ENCODE measurements at regions not wholly inside any gene's neighbourhood (a gene's known extent, or its start where the extent isn't known, plus 50 kb on each side); places are given as distances from the start of the nearest gene placed in this dataset.

DNA sequence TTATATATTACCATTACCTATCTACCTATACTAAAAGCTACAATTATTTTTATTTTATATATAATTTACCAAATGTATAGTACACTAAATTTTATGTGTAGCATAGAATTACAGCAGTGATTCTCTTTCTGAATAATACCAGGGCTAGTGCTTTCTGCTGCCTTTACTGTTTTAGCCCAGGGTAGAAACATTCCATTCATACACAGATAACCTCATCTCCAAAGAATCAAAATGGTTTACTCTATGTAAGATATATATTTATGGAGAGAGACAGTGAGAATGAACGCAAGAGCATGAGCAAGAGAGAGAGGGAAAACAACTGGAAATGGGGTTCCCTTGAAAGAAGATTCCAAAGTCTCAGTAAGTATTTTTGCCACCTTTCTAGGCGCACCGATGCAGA lies 56.3 kb upstream of the ATXN1 start:
- Histone ChIP-seq H3K4me1 (no peaks in the 10 kb centered on the region), H3K27me3 (no peaks in the 10 kb centered on the region), H3K36me3 (no peaks in the 10 kb centered on the region), H3K4me3 (no peak overlapping the region), H3K9me3 (peaks cover 0 to 4% (median 0%) of the 10 kb centered on the region in 3 donors), H3K27ac (no peak overlapping the region)
- WGBS, 2 donors (ENCODE audit: low coverage in 1 of 2) = 87 to 89% methylated on average over 3 of the region's 3 CpGs
- no peak for ATAC-seq
- TF ChIP-seq POLR2A (IDR thresholded peaks at IDR 0.05) (no peak), POLR2AphosphoS5 (IDR thresholded peaks at IDR 0.05) (no peak), EP300 (IDR thresholded peaks at IDR 0.05) (no peak)

DNA sequence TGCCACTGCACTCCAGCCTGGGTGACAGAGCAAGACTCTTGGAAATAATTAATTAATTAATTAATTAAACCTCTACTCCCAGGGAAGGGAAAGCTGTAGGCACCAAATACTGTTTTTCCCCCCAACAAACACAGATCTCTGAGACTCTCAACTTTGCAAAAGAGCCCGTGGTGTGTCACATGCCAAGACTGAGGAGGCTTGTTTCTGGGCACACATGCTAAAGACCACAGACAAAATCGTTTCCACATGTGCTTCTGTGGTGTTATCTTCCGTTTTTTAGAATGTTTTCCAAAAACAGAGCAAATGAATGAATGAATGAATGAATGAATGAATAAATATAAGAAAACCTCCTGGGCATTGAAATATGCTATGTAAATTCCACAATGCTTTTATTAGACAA lies 55.6 kb upstream of the ATXN1 start:
- ATAC-seq = no peak
- Histone ChIP-seq H3K36me3 (no peaks in the 10 kb centered on the region), H3K4me3 (no peak overlapping the region), H3K27me3 (no peaks in the 10 kb centered on the region), H3K4me1 (no peaks in the 10 kb centered on the region), H3K27ac (no peak overlapping the region), H3K9me3 (peaks cover 0 to 4% (median 0%) of the 10 kb centered on the region in 3 donors)
- TF ChIP-seq, protein P1, sequence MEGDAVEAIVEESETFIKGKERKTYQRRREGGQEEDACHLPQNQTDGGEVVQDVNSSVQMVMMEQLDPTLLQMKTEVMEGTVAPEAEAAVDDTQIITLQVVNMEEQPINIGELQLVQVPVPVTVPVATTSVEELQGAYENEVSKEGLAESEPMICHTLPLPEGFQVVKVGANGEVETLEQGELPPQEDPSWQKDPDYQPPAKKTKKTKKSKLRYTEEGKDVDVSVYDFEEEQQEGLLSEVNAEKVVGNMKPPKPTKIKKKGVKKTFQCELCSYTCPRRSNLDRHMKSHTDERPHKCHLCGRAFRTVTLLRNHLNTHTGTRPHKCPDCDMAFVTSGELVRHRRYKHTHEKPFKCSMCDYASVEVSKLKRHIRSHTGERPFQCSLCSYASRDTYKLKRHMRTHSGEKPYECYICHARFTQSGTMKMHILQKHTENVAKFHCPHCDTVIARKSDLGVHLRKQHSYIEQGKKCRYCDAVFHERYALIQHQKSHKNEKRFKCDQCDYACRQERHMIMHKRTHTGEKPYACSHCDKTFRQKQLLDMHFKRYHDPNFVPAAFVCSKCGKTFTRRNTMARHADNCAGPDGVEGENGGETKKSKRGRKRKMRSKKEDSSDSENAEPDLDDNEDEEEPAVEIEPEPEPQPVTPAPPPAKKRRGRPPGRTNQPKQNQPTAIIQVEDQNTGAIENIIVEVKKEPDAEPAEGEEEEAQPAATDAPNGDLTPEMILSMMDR (IDR thresholded peaks at IDR 0.05) = no peak
- TF ChIP-seq POLR2A (IDR thresholded peaks at IDR 0.05) (no peak), POLR2AphosphoS5 (IDR thresholded peaks at IDR 0.05) (no peak), EP300 (IDR thresholded peaks at IDR 0.05) (no peak)
- 65 to 70% methylated on average over 3 of the region's 3 CpGs for WGBS, 2 donors (ENCODE audit: low coverage in 1 of 2)

DNA sequence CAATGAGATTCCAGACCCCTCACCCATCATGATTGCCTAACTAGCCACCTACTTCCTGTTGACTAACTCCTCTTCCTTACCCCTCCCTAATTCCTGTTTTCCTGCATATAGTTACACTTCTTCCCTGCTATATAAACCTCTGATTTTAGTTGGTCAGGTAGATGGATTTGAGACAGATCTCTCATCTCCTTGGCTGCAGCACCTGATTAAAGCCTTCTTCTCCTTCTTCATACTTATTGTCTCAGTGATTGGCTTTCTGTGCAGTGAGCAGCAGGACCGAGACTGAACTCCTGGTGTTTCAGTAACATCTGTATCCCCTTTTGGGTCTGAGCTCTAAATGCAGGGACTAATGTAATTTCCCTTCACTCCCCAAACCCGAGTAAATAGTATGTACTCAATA lies 51.7 kb upstream of the ATXN1 start:
- 100% methylated on average over 1 to 2 of the region's 2 CpGs for WGBS, 2 donors (ENCODE audit: low coverage in 1 of 2)
- H3K27ac ChIP-seq = no peak overlapping the region
- H3K4me3 ChIP-seq = no peak overlapping the region
- no peaks in the 10 kb centered on the region for H3K4me1 ChIP-seq
- H3K9me3 ChIP-seq = peaks cover 0 to 4% (median 0%) of the 10 kb centered on the region in 3 donors
- ATAC-seq = no peak
- no peaks in the 10 kb centered on the region for H3K36me3 ChIP-seq
- H3K27me3 ChIP-seq = no peaks in the 10 kb centered on the region
- no peak for TF ChIP-seq POLR2A (IDR thresholded peaks at IDR 0.05)
- TF ChIP-seq POLR2AphosphoS5 (IDR thresholded peaks at IDR 0.05) = no peak
- TF ChIP-seq EP300 (IDR thresholded peaks at IDR 0.05) = no peak
- TF ChIP-seq, protein P1 (IDR thresholded peaks at IDR 0.05) = no peak

DNA sequence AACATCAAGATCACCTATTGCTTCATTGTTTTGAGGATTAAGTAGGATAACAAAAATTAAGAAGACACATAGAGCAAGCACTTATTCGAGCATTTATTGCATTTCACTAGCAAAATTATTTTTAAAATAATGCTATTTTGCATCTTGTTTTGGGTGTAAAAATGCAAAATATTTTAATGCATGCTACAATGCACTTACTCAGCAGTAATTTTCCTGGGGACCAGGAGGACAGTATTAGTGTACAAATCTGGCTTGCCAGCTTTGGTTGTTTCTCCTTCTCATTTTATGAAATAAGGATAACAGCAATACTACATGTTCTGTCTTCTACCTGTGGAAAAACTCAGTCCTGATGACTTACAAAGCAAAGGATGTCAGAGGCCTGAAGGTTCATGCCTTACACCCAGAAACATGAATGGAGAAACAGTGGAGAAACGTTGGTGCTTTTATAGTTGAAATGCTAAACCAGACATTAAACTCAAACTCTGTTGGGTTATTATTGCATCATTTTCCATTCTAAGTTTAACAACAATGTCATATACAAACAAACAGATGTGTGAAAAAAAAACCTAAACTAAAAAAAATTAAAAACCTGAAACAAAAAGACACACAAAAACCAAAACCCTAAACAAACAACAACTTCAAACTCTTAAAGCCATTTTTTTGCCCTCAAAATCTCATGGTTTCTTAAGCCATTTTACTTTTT lies 50.2 kb upstream of the ATXN1 start:
- no peaks in the 10 kb centered on the region for H3K27me3 ChIP-seq
- no peaks in the 10 kb centered on the region for H3K36me3 ChIP-seq
- no peaks in the 10 kb centered on the region for H3K4me1 ChIP-seq
- H3K9me3 ChIP-seq = peaks cover 0 to 4% (median 0%) of the 10 kb centered on the region in 3 donors
- H3K4me3 ChIP-seq = no peak overlapping the region
- H3K27ac ChIP-seq = no peak overlapping the region
- no peak for ATAC-seq
- 83 to 90% methylated on average over 2 of the region's 2 CpGs for WGBS, 2 donors (ENCODE audit: low coverage in 1 of 2)
- TF ChIP-seq EP300 (IDR thresholded peaks at IDR 0.05) (no peak), POLR2A (IDR thresholded peaks at IDR 0.05) (no peak), POLR2AphosphoS5 (IDR thresholded peaks at IDR 0.05) (no peak)
- TF ChIP-seq, protein P1 (IDR thresholded peaks at IDR 0.05) = no peak
